WTC11 (cell line): ENCODE measurements at regions not wholly inside any gene's neighbourhood (a gene's known extent, or its start where the extent isn't known, plus 50 kb on each side); places are given as distances from the start of the nearest gene placed in this dataset.

Experiments used
- ATF3 ChIP-seq: sonication (generic); formaldehyde crosslinking; conservative IDR thresholded peaks from 2 replicates; pipeline ENCODE4 v1.8.1; 2022; ENCODE audit warnings: mild to moderate bottlenecking, missing genetic modification reagents
- CTCF ChIP-seq: fragments of 200-600 bp; IDR thresholded peaks from 2 replicates; pipeline ENCODE4 v1.8.0; 2022; ENCODE audit warnings: antibody characterized with exemption
- IRF2 ChIP-seq: sonication (generic); formaldehyde crosslinking; IDR thresholded peaks from 2 replicates; pipeline ENCODE4 v1.8.0; 2022; ENCODE audit warnings: low read depth, missing genetic modification reagents, borderline replicate concordance
- MAX ChIP-seq: sonication (generic); formaldehyde crosslinking; IDR thresholded peaks from 2 replicates; pipeline ENCODE4 v1.8.0; 2022; ENCODE audit warnings: mild to moderate bottlenecking, missing genetic modification reagents
- SP1 ChIP-seq: sonication (generic); formaldehyde crosslinking; conservative IDR thresholded peaks from 2 replicates; pipeline ENCODE4 v1.8.1; 2022; ENCODE audit warnings: missing genetic modification reagents
- ZBTB21 ChIP-seq: sonication (generic); formaldehyde crosslinking; IDR thresholded peaks from 2 replicates; pipeline ENCODE4 v1.8.1; 2023; ENCODE audit warnings: mild to moderate bottlenecking, missing genetic modification reagents, borderline replicate concordance
- ZNF138 ChIP-seq: sonication (generic); formaldehyde crosslinking; conservative IDR thresholded peaks from 2 replicates; pipeline ENCODE4 v1.8.1; 2022; ENCODE audit warnings: mild to moderate bottlenecking, moderate library complexity, missing genetic modification reagents

- TF ChIP-seq ATF3 (CRISPR knock-in tag) (no peak), SP1 (no peak), ZBTB21 (CRISPR knock-in tag) (no peak), CTCF (no peak), IRF2 (CRISPR knock-in tag) (no peak), ZNF138 (CRISPR knock-in tag) (no peak), MAX (CRISPR knock-in tag) (no peak)
Measured at GRCh38 chr1:34361121-34361520, 184.4 kb downstream of the C1orf94 start.
